ENCODE measurements at regions not wholly inside any gene's neighbourhood (a gene's known extent, or its start where the extent isn't known, plus 50 kb on each side); places are given as distances from the start of the nearest gene placed in this dataset.

DNA sequence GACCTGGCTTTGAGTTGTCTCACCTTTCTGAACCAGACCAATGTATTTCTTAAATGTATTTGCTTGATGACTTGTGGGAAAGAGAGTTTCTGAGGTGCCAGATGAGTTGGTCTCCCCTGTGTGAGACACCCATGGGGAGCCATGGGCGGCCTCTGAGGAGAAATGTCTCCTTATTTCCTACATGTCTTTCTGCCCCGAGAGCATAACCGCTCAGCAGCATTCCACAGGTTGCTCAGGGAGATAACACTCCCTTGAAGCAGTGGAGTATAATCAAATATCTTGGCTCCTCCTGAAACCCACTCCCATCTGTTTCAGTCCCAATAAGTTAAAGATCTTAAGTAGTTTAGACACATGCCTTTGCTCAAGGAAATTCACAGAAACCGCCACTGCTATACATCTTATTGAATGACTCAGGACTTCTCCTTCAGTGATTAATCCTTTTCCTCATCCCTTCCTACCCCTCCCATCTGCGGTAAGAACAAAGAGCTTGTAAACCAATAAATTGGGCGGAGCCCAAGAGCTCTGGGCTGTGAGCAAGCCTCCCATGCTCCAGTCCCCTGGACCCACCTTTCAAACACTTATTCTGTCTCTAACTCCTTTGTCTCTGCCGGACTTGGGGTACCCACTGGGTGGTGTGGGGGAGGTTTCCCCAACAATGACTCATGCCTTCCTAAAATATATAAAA is 285.5 kb upstream of the LRRTM4 start:
- H3K27ac Mint-ChIP-seq (ENCODE audit: unreplicated experiment) = no peak overlapping the region
- TF ChIP-seq, protein P1, sequence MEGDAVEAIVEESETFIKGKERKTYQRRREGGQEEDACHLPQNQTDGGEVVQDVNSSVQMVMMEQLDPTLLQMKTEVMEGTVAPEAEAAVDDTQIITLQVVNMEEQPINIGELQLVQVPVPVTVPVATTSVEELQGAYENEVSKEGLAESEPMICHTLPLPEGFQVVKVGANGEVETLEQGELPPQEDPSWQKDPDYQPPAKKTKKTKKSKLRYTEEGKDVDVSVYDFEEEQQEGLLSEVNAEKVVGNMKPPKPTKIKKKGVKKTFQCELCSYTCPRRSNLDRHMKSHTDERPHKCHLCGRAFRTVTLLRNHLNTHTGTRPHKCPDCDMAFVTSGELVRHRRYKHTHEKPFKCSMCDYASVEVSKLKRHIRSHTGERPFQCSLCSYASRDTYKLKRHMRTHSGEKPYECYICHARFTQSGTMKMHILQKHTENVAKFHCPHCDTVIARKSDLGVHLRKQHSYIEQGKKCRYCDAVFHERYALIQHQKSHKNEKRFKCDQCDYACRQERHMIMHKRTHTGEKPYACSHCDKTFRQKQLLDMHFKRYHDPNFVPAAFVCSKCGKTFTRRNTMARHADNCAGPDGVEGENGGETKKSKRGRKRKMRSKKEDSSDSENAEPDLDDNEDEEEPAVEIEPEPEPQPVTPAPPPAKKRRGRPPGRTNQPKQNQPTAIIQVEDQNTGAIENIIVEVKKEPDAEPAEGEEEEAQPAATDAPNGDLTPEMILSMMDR (conservative IDR thresholded peaks at IDR 0.05) = no peak
- peaks cover 19% of the 10 kb centered on the region for H3K9me3 Mint-ChIP-seq
- no peak overlapping the region for H3K4me3 Mint-ChIP-seq
- H3K36me3 Mint-ChIP-seq (ENCODE audit: low read depth) = peaks cover 5% of the 10 kb centered on the region
- H3K4me1 Mint-ChIP-seq = no peaks in the 10 kb centered on the region
- no peak for DNase-seq (ENCODE audit: low read depth, low spot score)
- H3K27me3 Mint-ChIP-seq (ENCODE audit: low read depth) = no peaks in the 10 kb centered on the region

DNA sequence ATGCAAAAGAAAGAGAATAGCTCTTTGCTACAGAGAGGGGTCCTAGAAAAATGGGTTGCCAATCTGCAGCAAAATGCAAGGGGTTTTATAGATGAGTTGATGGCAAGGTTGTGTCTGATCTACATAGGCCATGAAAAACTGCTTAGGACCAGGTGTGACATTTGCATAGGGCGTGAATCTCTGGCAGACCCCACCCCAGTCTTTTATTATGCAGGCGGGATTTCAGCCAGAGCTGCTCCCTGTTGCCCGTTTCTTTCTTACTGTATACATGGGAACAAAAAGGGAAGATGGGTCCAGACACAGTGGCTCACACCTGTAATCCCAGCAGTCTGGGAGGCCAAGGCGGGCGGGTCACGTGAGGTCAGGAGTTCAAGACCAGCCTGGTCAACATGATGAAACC is 286.4 kb upstream of the LRRTM4 start:
- TF ChIP-seq, protein P1 (conservative IDR thresholded peaks at IDR 0.05) = no peak

DNA sequence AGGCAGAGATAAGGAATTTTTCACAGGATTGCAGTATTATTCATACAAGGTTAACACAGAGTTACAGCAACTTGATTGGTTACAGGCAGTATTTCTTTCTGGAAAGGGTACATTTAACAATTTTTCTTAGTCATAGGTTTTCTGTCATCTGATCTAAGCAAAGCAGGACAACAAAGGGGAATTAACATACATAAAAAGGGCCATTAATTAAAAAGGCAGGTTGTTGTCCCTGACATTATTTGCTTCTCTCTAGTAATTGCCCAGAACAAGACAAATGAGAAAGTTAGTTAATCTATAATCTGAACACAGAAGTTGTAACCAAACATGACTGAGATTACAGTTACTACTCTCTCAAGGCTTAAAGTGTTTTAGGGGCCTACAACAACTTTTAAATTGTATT is 291.4 kb upstream of the LRRTM4 start:
- Mint-ChIP-seq H3K27ac (ENCODE audit: unreplicated experiment) (no peak overlapping the region), H3K9me3 (peaks cover 14% of the 10 kb centered on the region), H3K4me3 (no peak overlapping the region), H3K36me3 (ENCODE audit: low read depth) (peaks cover 5% of the 10 kb centered on the region), H3K27me3 (ENCODE audit: low read depth) (no peaks in the 10 kb centered on the region), H3K4me1 (no peaks in the 10 kb centered on the region)
- TF ChIP-seq, protein P1 (conservative IDR thresholded peaks at IDR 0.05) = no peak
- DNase-seq (ENCODE audit: low read depth, low spot score) = no peak

More for the DNA sequence above, 286.4 kb upstream of the LRRTM4 start:
- Mint-ChIP-seq H3K36me3 (ENCODE audit: low read depth) (peaks cover 5% of the 10 kb centered on the region), H3K27me3 (ENCODE audit: low read depth) (no peaks in the 10 kb centered on the region), H3K9me3 (peaks cover 19% of the 10 kb centered on the region), H3K27ac (ENCODE audit: unreplicated experiment) (no peak overlapping the region), H3K4me3 (no peak overlapping the region), H3K4me1 (no peaks in the 10 kb centered on the region)
- no peak for DNase-seq (ENCODE audit: low read depth, low spot score)

DNA sequence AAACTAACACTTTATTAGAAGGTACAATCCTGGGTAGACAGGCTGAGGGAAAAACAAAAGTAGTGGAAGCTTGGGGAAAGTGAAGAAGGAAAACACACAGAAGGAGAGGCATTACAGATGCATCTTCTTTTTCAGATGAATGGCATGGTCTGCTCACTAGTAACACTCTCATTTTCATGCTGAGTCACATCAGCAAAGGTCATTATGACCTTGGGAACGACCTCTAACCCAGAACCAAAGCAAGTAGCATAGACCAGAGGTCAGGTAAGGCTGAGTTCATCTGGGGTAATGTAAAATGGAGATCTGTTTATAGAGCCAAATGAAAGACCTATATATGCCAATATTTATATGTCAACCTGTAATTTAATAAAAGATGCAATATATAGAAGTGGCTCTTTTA is 294.4 kb upstream of the LRRTM4 start:
- Mint-ChIP-seq H3K36me3 (ENCODE audit: low read depth) (peaks cover 2% of the 10 kb centered on the region), H3K4me1 (no peaks in the 10 kb centered on the region), H3K4me3 (no peak overlapping the region), H3K27ac (ENCODE audit: unreplicated experiment) (no peak overlapping the region), H3K9me3 (peaks cover 4% of the 10 kb centered on the region), H3K27me3 (ENCODE audit: low read depth) (no peaks in the 10 kb centered on the region)
- DNase-seq (ENCODE audit: low read depth, low spot score) = no peak
- TF ChIP-seq, protein P1 (conservative IDR thresholded peaks at IDR 0.05) = no peak

DNA sequence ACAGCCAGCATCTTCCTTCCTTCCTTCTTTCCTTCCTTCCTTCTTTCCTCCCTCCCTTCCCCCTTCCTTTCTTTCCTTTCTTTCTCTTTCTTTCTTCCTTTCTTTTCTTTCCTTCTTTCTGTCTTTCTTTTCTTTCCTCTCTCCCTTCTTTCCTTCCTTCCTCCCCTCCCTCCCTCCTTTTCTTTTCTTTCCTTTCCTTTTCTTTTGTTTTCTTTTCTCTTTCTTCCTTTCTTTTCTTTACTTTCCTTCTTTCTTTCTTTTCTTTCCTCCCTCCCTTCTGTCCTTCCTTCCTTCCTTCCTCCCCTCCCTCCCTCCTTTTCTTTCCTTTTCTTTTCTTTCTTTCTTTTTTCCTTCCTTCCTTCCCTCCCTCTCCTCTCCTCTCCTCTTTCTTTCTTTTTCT is 296.0 kb upstream of the LRRTM4 start:
- TF ChIP-seq, protein P1 (conservative IDR thresholded peaks at IDR 0.05) = no peak
- H3K27me3 Mint-ChIP-seq (ENCODE audit: low read depth) = no peaks in the 10 kb centered on the region
- no peaks in the 10 kb centered on the region for H3K4me1 Mint-ChIP-seq
- H3K4me3 Mint-ChIP-seq = no peak overlapping the region
- DNase-seq (ENCODE audit: low read depth, low spot score) = no peak
- H3K36me3 Mint-ChIP-seq (ENCODE audit: low read depth) = no peaks in the 10 kb centered on the region
- no peaks in the 10 kb centered on the region for H3K9me3 Mint-ChIP-seq
- no peak overlapping the region for H3K27ac Mint-ChIP-seq (ENCODE audit: unreplicated experiment)

All from neural crest cell (in vitro differentiated cells).